Loucy (cell line): ENCODE measurements at regions not wholly inside any gene's neighbourhood (a gene's known extent, or its start where the extent isn't known, plus 50 kb on each side); places are given as distances from the start of the nearest gene placed in this dataset.

Experiments
- H2AFZ ChIP-seq: fragments of 200-600 bp; sonication (generic); 2 replicates; pipeline ENCODE4 v1.6.0; 2016; ENCODE audit warnings: antibody characterized with exemption, mild to moderate bottlenecking, low read length, moderate library complexity
- H3F3A ChIP-seq: fragments of 200-600 bp; 2 replicates; pipeline ENCODE4 v1.6.0; 2016; ENCODE audit warnings: antibody characterized with exemption, low read depth, mild to moderate bottlenecking
- H3K27me3 ChIP-seq: fragments of 200-600 bp; sonication (generic); 2 replicates; pipeline ENCODE4 v1.6.1; 2014; ENCODE audit warnings: low read length, mild to moderate bottlenecking; ENCODE audit not compliant: insufficient read depth, poor library complexity, severe bottlenecking
- H3K36me3 ChIP-seq: fragments of 200-600 bp; sonication (generic); 2 replicates; pipeline ENCODE4 v1.6.1; 2016; ENCODE audit warnings: low read length; ENCODE audit not compliant: insufficient read depth
- H3K4me1 ChIP-seq: fragments of 200-600 bp; sonication (generic); 2 replicates; pipeline ENCODE4 v1.5.1; 2014; ENCODE audit warnings: low read length, mild to moderate bottlenecking; ENCODE audit not compliant: insufficient read depth, poor library complexity, severe bottlenecking
- H3K4me2 ChIP-seq: fragments of 200-600 bp; sonication (generic); 2 replicates; pipeline ENCODE4 v1.6.0; 2014; ENCODE audit warnings: antibody characterized with exemption, low read length, low read depth, mild to moderate bottlenecking; ENCODE audit not compliant: poor library complexity, severe bottlenecking
- H3K4me3 ChIP-seq: fragments of 200-600 bp; sonication (generic); 2 replicates; pipeline ENCODE4 v1.5.1; 2014; ENCODE audit warnings: low read length, mild to moderate bottlenecking, mixed read lengths; ENCODE audit not compliant: poor library complexity, severe bottlenecking
- H3K79me2 ChIP-seq: fragments of 200-600 bp; sonication (generic); 2 replicates; pipeline ENCODE4 v1.6.1; 2014; ENCODE audit warnings: low read length; ENCODE audit not compliant: insufficient read depth
- H3K9ac ChIP-seq: fragments of 200-600 bp; sonication (generic); 2 replicates; pipeline ENCODE4 v1.6.0; 2014; ENCODE audit warnings: mild to moderate bottlenecking, low read depth, low read length, moderate library complexity; ENCODE audit not compliant: poor library complexity, severe bottlenecking
- H3K9me2 ChIP-seq: fragments of 200-600 bp; sonication (generic); replicated peaks from 2 replicates; pipeline ENCODE4 v1.6.1; 2016; ENCODE audit warnings: low read depth, low read length, mixed read lengths
- H3K9me3 ChIP-seq: fragments of 200-600 bp; sonication (generic); 2 replicates; pipeline ENCODE4 v1.6.1; 2014; ENCODE audit warnings: mild to moderate bottlenecking, antibody characterized with exemption, low read length, low read depth; ENCODE audit not compliant: insufficient read depth
- H4K20me1 ChIP-seq: fragments of 200-600 bp; sonication (generic); 2 replicates; pipeline ENCODE4 v1.6.0; 2014; ENCODE audit warnings: antibody characterized with exemption, low read length, mild to moderate bottlenecking; ENCODE audit not compliant: insufficient read depth, poor library complexity, severe bottlenecking
- EZH2phosphoT487 ChIP-seq: fragments of 200-600 bp; IDR thresholded peaks from 2 replicates; pipeline ENCODE4 v1.6.1; 2018; ENCODE audit warnings: antibody characterized with exemption, mild to moderate bottlenecking, moderate library complexity, borderline replicate concordance
- TF ChIP-seq, protein P1 (sequence below): fragments of 200-600 bp; sonication (generic); conservative IDR thresholded peaks from 2 replicates; pipeline ENCODE4 v1.5.1; 2014; ENCODE audit warnings: mild to moderate bottlenecking, antibody characterized with exemption, low read length

GRCh38 chr14:98580131-98580678, 691.8 kb downstream of the BCL11B start:
- H3F3A ChIP-seq, result no peaks in the 10 kb centered on the region
- H2AFZ ChIP-seq, result no peak overlapping the region
- no peaks in the 10 kb centered on the region for H3K36me3 ChIP-seq
- no peak for TF ChIP-seq EZH2phosphoT487
- TF ChIP-seq, protein P1, sequence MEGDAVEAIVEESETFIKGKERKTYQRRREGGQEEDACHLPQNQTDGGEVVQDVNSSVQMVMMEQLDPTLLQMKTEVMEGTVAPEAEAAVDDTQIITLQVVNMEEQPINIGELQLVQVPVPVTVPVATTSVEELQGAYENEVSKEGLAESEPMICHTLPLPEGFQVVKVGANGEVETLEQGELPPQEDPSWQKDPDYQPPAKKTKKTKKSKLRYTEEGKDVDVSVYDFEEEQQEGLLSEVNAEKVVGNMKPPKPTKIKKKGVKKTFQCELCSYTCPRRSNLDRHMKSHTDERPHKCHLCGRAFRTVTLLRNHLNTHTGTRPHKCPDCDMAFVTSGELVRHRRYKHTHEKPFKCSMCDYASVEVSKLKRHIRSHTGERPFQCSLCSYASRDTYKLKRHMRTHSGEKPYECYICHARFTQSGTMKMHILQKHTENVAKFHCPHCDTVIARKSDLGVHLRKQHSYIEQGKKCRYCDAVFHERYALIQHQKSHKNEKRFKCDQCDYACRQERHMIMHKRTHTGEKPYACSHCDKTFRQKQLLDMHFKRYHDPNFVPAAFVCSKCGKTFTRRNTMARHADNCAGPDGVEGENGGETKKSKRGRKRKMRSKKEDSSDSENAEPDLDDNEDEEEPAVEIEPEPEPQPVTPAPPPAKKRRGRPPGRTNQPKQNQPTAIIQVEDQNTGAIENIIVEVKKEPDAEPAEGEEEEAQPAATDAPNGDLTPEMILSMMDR, result no peak
- H4K20me1 ChIP-seq, result no peaks in the 10 kb centered on the region
- H3K4me3 ChIP-seq, result no peak overlapping the region
- no peaks in the 10 kb centered on the region for H3K9me2 ChIP-seq
- H3K27me3 ChIP-seq, result no peaks in the 10 kb centered on the region
- no peak overlapping the region for H3K9ac ChIP-seq
- no peaks in the 10 kb centered on the region for H3K79me2 ChIP-seq
- H3K9me3 ChIP-seq, result no peaks in the 10 kb centered on the region
- no peaks in the 10 kb centered on the region for H3K4me1 ChIP-seq
- no peak overlapping the region for H3K4me2 ChIP-seq

DNA sequence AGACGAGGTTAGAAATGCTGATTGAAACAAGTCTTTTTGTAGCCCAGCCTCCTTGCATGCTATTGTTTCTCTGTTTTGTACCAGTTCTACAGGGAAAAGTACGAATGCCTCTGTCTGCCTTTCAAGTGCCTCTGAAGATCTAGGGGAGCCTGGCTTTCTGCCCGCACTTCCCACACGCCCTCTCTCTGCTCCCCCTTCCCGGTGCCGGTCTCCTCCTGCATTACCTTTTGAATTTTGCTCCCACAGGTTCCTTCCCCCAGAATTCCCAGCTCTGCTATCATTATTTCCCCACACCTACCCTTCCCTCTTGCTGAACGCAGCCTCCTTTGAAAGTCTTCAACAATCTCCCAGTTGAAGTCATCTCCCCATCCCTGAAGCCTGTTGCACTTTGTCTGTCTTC, 689.7 kb downstream of the BCL11B start:
- H3K4me1 ChIP-seq, result no peaks in the 10 kb centered on the region
- no peaks in the 10 kb centered on the region for H3K79me2 ChIP-seq
- H3K4me2 ChIP-seq, result no peak overlapping the region
- H4K20me1 ChIP-seq, result no peaks in the 10 kb centered on the region
- no peak overlapping the region for H3K4me3 ChIP-seq
- no peaks in the 10 kb centered on the region for H3F3A ChIP-seq
- no peak overlapping the region for H2AFZ ChIP-seq
- H3K9me3 ChIP-seq, result no peaks in the 10 kb centered on the region
- no peak overlapping the region for H3K9ac ChIP-seq
- TF ChIP-seq, protein P1, result no peak
- TF ChIP-seq EZH2phosphoT487, result no peak
- H3K36me3 ChIP-seq, result no peaks in the 10 kb centered on the region
- H3K9me2 ChIP-seq, result no peaks in the 10 kb centered on the region
- H3K27me3 ChIP-seq, result no peaks in the 10 kb centered on the region

DNA sequence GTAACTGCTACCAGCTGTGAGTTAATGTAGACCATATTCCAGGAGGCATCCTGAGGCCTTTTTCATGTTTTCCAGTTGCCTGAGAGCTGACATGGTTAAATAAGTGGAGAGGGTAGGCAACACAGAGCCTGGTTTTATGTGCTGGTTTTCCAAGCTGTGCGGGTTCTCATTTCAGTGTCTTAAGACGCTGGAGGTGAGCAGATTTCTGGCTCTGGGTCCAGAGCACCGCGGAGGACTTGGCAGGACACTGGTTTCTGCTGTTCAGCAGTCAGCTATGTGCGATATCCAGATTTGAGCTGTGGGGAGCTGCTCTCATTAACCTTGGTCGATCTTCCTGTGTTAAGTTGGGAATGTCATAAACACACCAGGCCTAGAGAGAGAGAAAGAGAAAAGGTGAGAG, 680.8 kb downstream of the BCL11B start:
- H3K4me2 ChIP-seq, result no peak overlapping the region
- no peak overlapping the region for H3K9ac ChIP-seq
- no peaks in the 10 kb centered on the region for H3K4me1 ChIP-seq
- H3K27me3 ChIP-seq, result no peaks in the 10 kb centered on the region
- no peak overlapping the region for H3K4me3 ChIP-seq
- H3K36me3 ChIP-seq, result no peaks in the 10 kb centered on the region
- H4K20me1 ChIP-seq, result no peaks in the 10 kb centered on the region
- H2AFZ ChIP-seq, result no peak overlapping the region
- H3F3A ChIP-seq, result no peaks in the 10 kb centered on the region
- no peaks in the 10 kb centered on the region for H3K9me2 ChIP-seq
- no peaks in the 10 kb centered on the region for H3K79me2 ChIP-seq
- H3K9me3 ChIP-seq, result no peaks in the 10 kb centered on the region
- no peak for TF ChIP-seq EZH2phosphoT487
- TF ChIP-seq, protein P1, result no peak
